ENCODE measurements at regions not wholly inside any gene's neighbourhood (a gene's known extent, or its start where the extent isn't known, plus 50 kb on each side); places are given as distances from the start of the nearest gene placed in this dataset.

DNA sequence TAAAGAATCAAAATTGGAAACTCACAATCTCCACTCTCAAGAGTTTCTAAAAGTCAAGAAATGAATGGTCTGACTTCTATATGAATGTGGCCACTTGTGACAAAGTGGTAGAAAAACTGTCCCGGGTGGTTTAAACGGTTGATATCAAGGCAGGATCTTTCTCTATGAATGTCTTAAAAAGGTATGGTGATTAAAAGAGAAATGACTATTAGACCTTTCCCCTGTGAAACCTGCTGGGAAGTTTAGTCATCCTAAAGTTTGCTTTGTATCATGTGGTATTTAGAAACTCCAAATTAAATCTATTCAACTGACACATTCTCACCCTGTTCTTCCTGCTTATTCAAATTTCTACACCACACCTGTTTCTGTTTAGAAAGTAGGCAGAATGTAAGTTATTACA, 492.5 kb downstream of the XPNPEP1 start:
- no peaks in the 10 kb centered on the region for H3K36me3 ChIP-seq (ENCODE audit: insufficient read depth, low read length)
- no peaks in the 10 kb centered on the region for H3K9me3 ChIP-seq (ENCODE audit: low read length)
- no peak overlapping the region for H2AFZ ChIP-seq (ENCODE audit: low read depth, low read length)
- no peak overlapping the region for H3K27ac ChIP-seq (ENCODE audit: low read length)
- TF ChIP-seq EZH2 (IDR thresholded peaks at IDR 0.05; ENCODE audit: borderline replicate concordance, insufficient read depth, low read length, poor library complexity, severe bottlenecking) = no peak
- TF ChIP-seq EP300 (conservative IDR thresholded peaks at IDR 0.05; ENCODE audit: poor library complexity, severe bottlenecking) = no peak
- no peak for TF ChIP-seq MXI1 (conservative IDR thresholded peaks at IDR 0.05; ENCODE audit: poor library complexity, severe bottlenecking)
- no peak for TF ChIP-seq POLR2AphosphoS5 (IDR thresholded peaks at IDR 0.05)
- TF ChIP-seq RAD21 (conservative IDR thresholded peaks at IDR 0.05) = no peak
- H3K4me3 ChIP-seq (ENCODE audit: low read length) = no peak overlapping the region
- H3F3A ChIP-seq (ENCODE audit: insufficient read depth, low read length, poor library complexity, severe bottlenecking) = no peaks in the 10 kb centered on the region
- no peak overlapping the region for H3K9ac ChIP-seq (ENCODE audit: low read length)
- no peaks in the 10 kb centered on the region for H4K20me1 ChIP-seq (ENCODE audit: insufficient read depth)
- no peaks in the 10 kb centered on the region for H3K79me2 ChIP-seq (replicated peaks; ENCODE audit: insufficient read depth, low read length)
- no peak overlapping the region for H3K4me2 ChIP-seq (ENCODE audit: low read length)
- no peaks in the 10 kb centered on the region for H3K9me2 ChIP-seq (ENCODE audit: insufficient read depth, low read length)
- H3K27me3 ChIP-seq (ENCODE audit: insufficient read depth, low read depth, low read length) = no peaks in the 10 kb centered on the region

DNA sequence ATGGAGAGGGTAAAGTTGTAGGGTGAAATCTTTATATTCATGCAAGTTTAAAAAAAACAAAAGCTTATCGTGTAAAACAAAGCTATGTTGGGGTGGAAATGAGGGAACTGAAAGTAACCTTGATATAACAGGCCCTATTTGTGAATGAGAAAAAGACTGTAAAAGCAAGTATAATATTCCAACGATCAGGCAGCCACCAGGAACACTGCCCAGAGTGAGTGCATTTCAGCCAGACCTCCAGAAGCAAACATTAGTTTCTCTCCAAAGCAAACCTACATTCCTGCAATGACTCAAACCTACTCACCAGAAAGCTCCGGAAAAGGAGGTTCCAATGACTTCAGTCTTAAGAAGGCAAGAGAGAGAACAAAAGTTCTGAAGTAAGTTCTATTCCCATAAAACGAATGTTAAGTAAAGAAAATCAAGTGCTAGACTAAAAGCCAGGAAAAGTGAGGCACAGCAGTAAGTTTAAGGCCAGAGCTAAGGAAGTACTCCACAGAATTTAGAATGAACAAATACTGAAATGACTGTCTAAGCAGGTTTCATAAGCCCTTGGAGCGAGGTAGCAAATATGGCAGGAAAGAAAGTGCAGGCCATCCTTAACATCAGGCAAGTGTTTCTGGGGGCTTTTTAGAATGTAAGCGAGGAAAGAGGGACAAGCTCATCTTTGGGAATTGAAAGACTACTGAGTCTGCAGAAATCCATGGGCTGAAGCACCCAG, 493.1 kb downstream of the XPNPEP1 start:
- H2AFZ ChIP-seq (ENCODE audit: low read depth, low read length) = no peak overlapping the region
- H3K79me2 ChIP-seq (replicated peaks; ENCODE audit: insufficient read depth, low read length) = no peaks in the 10 kb centered on the region
- H3K4me2 ChIP-seq (ENCODE audit: low read length) = no peak overlapping the region
- TF ChIP-seq RAD21 (conservative IDR thresholded peaks at IDR 0.05) = no peak
- no peak for TF ChIP-seq SMC3 (conservative IDR thresholded peaks at IDR 0.05; ENCODE audit: poor library complexity)
- TF ChIP-seq POLR2AphosphoS5 (IDR thresholded peaks at IDR 0.05) = no peak
- TF ChIP-seq, protein P1, sequence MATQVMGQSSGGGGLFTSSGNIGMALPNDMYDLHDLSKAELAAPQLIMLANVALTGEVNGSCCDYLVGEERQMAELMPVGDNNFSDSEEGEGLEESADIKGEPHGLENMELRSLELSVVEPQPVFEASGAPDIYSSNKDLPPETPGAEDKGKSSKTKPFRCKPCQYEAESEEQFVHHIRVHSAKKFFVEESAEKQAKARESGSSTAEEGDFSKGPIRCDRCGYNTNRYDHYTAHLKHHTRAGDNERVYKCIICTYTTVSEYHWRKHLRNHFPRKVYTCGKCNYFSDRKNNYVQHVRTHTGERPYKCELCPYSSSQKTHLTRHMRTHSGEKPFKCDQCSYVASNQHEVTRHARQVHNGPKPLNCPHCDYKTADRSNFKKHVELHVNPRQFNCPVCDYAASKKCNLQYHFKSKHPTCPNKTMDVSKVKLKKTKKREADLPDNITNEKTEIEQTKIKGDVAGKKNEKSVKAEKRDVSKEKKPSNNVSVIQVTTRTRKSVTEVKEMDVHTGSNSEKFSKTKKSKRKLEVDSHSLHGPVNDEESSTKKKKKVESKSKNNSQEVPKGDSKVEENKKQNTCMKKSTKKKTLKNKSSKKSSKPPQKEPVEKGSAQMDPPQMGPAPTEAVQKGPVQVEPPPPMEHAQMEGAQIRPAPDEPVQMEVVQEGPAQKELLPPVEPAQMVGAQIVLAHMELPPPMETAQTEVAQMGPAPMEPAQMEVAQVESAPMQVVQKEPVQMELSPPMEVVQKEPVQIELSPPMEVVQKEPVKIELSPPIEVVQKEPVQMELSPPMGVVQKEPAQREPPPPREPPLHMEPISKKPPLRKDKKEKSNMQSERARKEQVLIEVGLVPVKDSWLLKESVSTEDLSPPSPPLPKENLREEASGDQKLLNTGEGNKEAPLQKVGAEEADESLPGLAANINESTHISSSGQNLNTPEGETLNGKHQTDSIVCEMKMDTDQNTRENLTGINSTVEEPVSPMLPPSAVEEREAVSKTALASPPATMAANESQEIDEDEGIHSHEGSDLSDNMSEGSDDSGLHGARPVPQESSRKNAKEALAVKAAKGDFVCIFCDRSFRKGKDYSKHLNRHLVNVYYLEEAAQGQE (IDR thresholded peaks at IDR 0.05; ENCODE audit: borderline replicate concordance) = no peak
- TF ChIP-seq EZH2 (IDR thresholded peaks at IDR 0.05; ENCODE audit: borderline replicate concordance, insufficient read depth, low read length, poor library complexity, severe bottlenecking) = no peak
- no peak for TF ChIP-seq EP300 (conservative IDR thresholded peaks at IDR 0.05; ENCODE audit: poor library complexity, severe bottlenecking)
- TF ChIP-seq MXI1 (conservative IDR thresholded peaks at IDR 0.05; ENCODE audit: poor library complexity, severe bottlenecking) = no peak
- TF ChIP-seq, protein P2, sequence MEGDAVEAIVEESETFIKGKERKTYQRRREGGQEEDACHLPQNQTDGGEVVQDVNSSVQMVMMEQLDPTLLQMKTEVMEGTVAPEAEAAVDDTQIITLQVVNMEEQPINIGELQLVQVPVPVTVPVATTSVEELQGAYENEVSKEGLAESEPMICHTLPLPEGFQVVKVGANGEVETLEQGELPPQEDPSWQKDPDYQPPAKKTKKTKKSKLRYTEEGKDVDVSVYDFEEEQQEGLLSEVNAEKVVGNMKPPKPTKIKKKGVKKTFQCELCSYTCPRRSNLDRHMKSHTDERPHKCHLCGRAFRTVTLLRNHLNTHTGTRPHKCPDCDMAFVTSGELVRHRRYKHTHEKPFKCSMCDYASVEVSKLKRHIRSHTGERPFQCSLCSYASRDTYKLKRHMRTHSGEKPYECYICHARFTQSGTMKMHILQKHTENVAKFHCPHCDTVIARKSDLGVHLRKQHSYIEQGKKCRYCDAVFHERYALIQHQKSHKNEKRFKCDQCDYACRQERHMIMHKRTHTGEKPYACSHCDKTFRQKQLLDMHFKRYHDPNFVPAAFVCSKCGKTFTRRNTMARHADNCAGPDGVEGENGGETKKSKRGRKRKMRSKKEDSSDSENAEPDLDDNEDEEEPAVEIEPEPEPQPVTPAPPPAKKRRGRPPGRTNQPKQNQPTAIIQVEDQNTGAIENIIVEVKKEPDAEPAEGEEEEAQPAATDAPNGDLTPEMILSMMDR (IDR thresholded peaks at IDR 0.05; ENCODE audit: poor library complexity, severe bottlenecking) = no peak
- TF ChIP-seq TAF1 (IDR thresholded peaks at IDR 0.05; ENCODE audit: low read depth) = no peak
- no peaks in the 10 kb centered on the region for H4K20me1 ChIP-seq (ENCODE audit: insufficient read depth)
- no peak overlapping the region for H3K9ac ChIP-seq (ENCODE audit: low read length)
- H3K9me3 ChIP-seq (ENCODE audit: low read length) = no peaks in the 10 kb centered on the region
- no peaks in the 10 kb centered on the region for H3K9me2 ChIP-seq (ENCODE audit: insufficient read depth, low read length)
- H3K4me3 ChIP-seq (ENCODE audit: low read length) = no peak overlapping the region
- no peak overlapping the region for H3K27ac ChIP-seq (ENCODE audit: low read length)
- no peaks in the 10 kb centered on the region for H3K27me3 ChIP-seq (ENCODE audit: insufficient read depth, low read depth, low read length)
- H3K36me3 ChIP-seq (ENCODE audit: insufficient read depth, low read length) = no peaks in the 10 kb centered on the region
- H3F3A ChIP-seq (ENCODE audit: insufficient read depth, low read length, poor library complexity, severe bottlenecking) = no peaks in the 10 kb centered on the region
